Stimulated activated CD8-positive, alpha-beta memory T cell treated with anti-CD3 and anti-CD28 coated beads, Interleukin-15, amount 100 ng/mL, for 48 hours (primary cell): ENCODE measurements at regions not wholly inside any gene's neighbourhood (a gene's known extent, or its start where the extent isn't known, plus 50 kb on each side); places are given as distances from the start of the nearest gene placed in this dataset.

ENCODE experiments used
- DNase-seq, 2 donors: peaks; one replicate each; pipeline ENCODE4 v3.0.0-alpha.2; 2020; ENCODE audit warnings: low read depth in 2 of 2

- no peak for DNase-seq
Observed at GRCh38 chr6:164035900-164036485, 621.5 kb downstream of the QKI start.

GRCh38 chr6:164034602-164035140 is 620.2 kb downstream of the QKI start:
- DNase-seq: no peak

GRCh38 chr6:164025180-164025579 is 610.7 kb downstream of the QKI start:
- DNase-seq: no peak

GRCh38 chr6:164023535-164023934 is 609.0 kb downstream of the QKI start:
- no peak for DNase-seq

GRCh38 chr6:164022632-164023031 is 608.1 kb downstream of the QKI start:
- DNase-seq: no peak

- DNase-seq: no peak
Observed at GRCh38 chr6:164021589-164022250, 607.2 kb downstream of the QKI start.

GRCh38 chr6:164020142-164020541 is 605.6 kb downstream of the QKI start:
- DNase-seq: no peak

GRCh38 chr6:164018133-164018532 is 603.6 kb downstream of the QKI start:
- no peak for DNase-seq

- no peak for DNase-seq
Observed at GRCh38 chr6:164016056-164016455, 601.5 kb downstream of the QKI start.

- no peak for DNase-seq
Observed at GRCh38 chr6:164015088-164015484, 600.6 kb downstream of the QKI start.

- DNase-seq: no peak
Observed at GRCh38 chr6:164014346-164015087, 600.0 kb downstream of the QKI start.

GRCh38 chr6:164013480-164014208 is 599.1 kb downstream of the QKI start:
- no peak for DNase-seq

GRCh38 chr6:164011321-164011720 is 596.8 kb downstream of the QKI start:
- DNase-seq: no peak

- DNase-seq: no peak
Observed at GRCh38 chr6:164010441-164011103, 596.1 kb downstream of the QKI start.

- DNase-seq: no peak
Observed at GRCh38 chr6:164008902-164009301, 594.4 kb downstream of the QKI start.

- no peak for DNase-seq
Observed at GRCh38 chr6:164007881-164008280, 593.4 kb downstream of the QKI start.

GRCh38 chr6:164006459-164006858 is 591.9 kb downstream of the QKI start:
- no peak for DNase-seq

- DNase-seq: no peak
Observed at GRCh38 chr6:164005004-164005711, 590.6 kb downstream of the QKI start.

GRCh38 chr6:164000276-164000675 is 585.8 kb downstream of the QKI start:
- DNase-seq: no peak

- DNase-seq: no peak
Observed at GRCh38 chr6:163999475-164000125, 585.1 kb downstream of the QKI start.
